Right atrium auricular region (tissue), 2 donors: ENCODE measurements at regions not wholly inside any gene's neighbourhood (a gene's known extent, or its start where the extent isn't known, plus 50 kb on each side); places are given as distances from the start of the nearest gene placed in this dataset.

Source experiments
- DNase-seq: peaks from one replicate; pipeline ENCODE4 v3.0.0-alpha.2; 2019; ENCODE audit warnings: low spot score
- H3K27ac ChIP-seq, 2 donors: fragments of 200-600 bp; sonication (generic); 1 replicate in 1 of 2; 2 replicates in 1 of 2; pipeline ENCODE4 v1.5.1; 2016 to 2019
- H3K27me3 ChIP-seq, 2 donors: fragments of 200-600 bp; sonication (generic); one replicate each; pipeline versions ENCODE4 v1.5.1 to v1.6.0; 2017 to 2019
- H3K36me3 ChIP-seq: fragments of 200-600 bp; sonication (generic); one replicate; pipeline ENCODE4 v1.5.1; 2016
- H3K4me1 ChIP-seq, 2 donors: fragments of 200-600 bp; sonication (generic); one replicate each; pipeline versions ENCODE4 v1.5.1 to v1.6.0; 2017 to 2019
- H3K4me3 ChIP-seq, 2 donors: fragments of 200-600 bp; sonication (generic); 1 replicate in 1 of 2; 2 replicates in 1 of 2; pipeline ENCODE4 v1.5.1; 2017 to 2019; ENCODE audit warnings: mild to moderate bottlenecking in 1 of 2, moderate library complexity in 1 of 2
- H3K9me3 ChIP-seq, 2 donors: fragments of 200-600 bp; sonication (generic); one replicate each; pipeline ENCODE4 v1.5.1; 2019
- CTCF ChIP-seq, 2 donors: fragments of 200-600 bp; sonication (generic); IDR thresholded peaks; one replicate each; pipeline ENCODE4 v1.5.1; 2019; ENCODE audit warnings: antibody characterized with exemption in 2 of 2

GRCh38 chr12:75809746-75810145, 221.8 kb downstream of the PHLDA1 start:
- no peak for DNase-seq
- no peak for TF ChIP-seq CTCF (IDR thresholded peaks at IDR 0.05)
- H3K9me3 ChIP-seq, result no peaks in the 10 kb centered on the region

DNA sequence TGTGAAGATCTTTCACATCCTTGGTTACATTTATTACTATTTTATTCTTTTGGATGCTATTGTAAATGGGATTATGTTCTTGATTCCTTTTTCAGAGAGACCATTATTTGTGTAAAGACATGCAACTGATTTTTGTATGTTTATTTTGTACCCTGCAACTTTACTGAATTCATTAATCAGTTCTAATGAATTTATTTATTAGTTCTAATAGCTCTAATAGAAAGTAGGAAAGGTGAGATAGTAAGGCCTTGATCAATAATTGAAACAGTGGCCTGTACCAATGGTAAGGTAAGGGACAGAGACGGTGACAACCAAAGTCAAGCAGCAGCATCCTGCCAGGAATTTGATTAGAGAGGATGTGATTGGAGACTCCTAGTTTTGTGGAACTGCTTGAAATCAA, 224.1 kb downstream of the PHLDA1 start:
- H3K4me3 ChIP-seq, result no peak overlapping the region
- H3K27ac ChIP-seq, result no peak overlapping the region
- no peaks in the 10 kb centered on the region for H3K27me3 ChIP-seq
- no peaks in the 10 kb centered on the region for H3K36me3 ChIP-seq
- no peak for DNase-seq
- TF ChIP-seq CTCF (IDR thresholded peaks at IDR 0.05), result no peak
- H3K9me3 ChIP-seq, result no peaks in the 10 kb centered on the region
- H3K4me1 ChIP-seq, result no peaks in the 10 kb centered on the region

More at GRCh38 chr12:75809746-75810145, 221.8 kb downstream of the PHLDA1 start:
- Histone ChIP-seq H3K36me3 (no peaks in the 10 kb centered on the region), H3K27ac (no peak overlapping the region), H3K4me1 (peaks cover 0 to 1% of the 10 kb centered on the region in 2 donors), H3K4me3 (no peak overlapping the region), H3K27me3 (no peaks in the 10 kb centered on the region)

DNA sequence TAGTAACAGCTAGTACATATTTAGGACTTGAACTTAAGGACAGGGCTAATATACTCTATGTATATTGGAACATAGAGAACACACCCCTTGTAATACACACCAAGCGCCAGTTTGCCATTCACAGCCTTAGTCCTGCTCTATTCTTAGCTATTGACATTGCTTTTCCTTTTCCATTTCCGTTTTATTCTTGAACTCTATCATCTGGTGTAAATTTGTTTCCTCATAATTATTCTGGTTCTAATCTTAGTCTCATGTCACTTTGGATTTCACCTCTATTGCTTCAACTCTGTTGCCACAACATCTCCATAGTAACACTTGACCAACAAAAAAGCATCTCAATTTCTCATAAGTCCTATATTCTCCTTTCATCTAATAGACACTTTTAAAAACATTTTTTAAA, 225.7 kb downstream of the PHLDA1 start:
- H3K27me3 ChIP-seq, result no peaks in the 10 kb centered on the region
- H3K4me3 ChIP-seq, result no peak overlapping the region
- no peaks in the 10 kb centered on the region for H3K9me3 ChIP-seq
- no peaks in the 10 kb centered on the region for H3K36me3 ChIP-seq
- no peak for DNase-seq
- H3K27ac ChIP-seq, result no peak overlapping the region
- no peak for TF ChIP-seq CTCF (IDR thresholded peaks at IDR 0.05)
- no peaks in the 10 kb centered on the region for H3K4me1 ChIP-seq

DNA sequence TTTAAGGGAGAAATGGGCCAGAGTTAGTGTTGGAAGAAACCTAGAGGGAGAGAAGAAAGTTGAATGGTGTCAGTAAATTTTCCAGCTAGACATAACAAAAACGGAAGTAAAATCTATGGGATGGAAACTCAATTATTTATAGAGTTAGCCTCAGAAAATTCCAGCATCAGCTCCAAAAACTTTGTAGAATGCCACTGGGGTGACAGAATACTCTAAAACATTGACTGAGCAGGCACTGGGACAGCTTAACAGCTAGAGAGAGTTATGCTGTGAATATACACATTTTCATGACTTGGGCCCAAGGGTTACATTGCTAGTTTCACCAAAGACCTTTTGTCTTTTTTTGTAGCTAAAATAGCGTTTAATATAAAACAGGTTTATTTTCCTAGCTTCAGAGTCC, 226.3 kb downstream of the PHLDA1 start:
- no peak for TF ChIP-seq CTCF (IDR thresholded peaks at IDR 0.05)
- no peak for DNase-seq
- H3K27me3 ChIP-seq, result no peaks in the 10 kb centered on the region
- H3K9me3 ChIP-seq, result no peaks in the 10 kb centered on the region
- H3K4me1 ChIP-seq, result no peaks in the 10 kb centered on the region
- no peak overlapping the region for H3K4me3 ChIP-seq
- H3K36me3 ChIP-seq, result no peaks in the 10 kb centered on the region
- H3K27ac ChIP-seq, result no peak overlapping the region

DNA sequence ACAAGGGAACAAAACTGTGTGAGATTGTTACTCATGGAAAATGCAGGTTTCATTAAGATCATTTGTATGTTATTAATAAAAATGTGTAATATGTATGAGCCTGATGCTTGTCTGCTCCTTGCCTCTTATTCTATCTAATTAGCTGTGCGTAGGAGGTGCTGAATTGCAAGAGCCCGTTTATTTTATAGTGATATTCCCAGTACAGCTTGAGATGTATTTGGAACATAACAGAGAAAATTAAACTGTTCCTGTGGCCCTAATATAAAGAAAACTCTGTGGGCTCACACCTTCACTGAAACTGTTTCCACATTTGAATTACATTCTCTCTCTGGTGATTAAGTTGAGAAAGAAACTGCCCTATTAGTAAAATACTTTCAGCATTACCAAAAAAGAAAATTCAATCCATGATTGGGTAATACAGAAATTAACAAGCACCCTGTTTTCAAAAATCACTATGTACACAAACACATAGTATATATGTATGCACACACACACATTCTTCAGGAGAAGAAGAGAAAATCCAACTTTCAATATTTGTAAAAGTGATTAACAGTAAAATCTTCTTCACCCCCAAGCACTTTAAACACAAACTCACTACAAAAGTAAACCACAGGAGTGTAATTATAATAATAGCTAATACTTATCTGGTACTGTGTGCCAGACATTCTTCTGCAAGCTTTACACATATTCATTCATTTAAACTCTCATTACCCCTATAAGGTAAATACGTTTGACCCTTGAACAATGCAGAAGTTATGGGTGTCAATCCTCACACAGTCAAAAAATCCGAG, 233.2 kb downstream of the PHLDA1 start:
- DNase-seq, result no peak
- no peaks in the 10 kb centered on the region for H3K27me3 ChIP-seq
- no peaks in the 10 kb centered on the region for H3K4me1 ChIP-seq
- TF ChIP-seq CTCF (IDR thresholded peaks at IDR 0.05), result no peak
- H3K36me3 ChIP-seq, result no peaks in the 10 kb centered on the region
- H3K27ac ChIP-seq, result no peak overlapping the region
- H3K4me3 ChIP-seq, result no peak overlapping the region
- no peaks in the 10 kb centered on the region for H3K9me3 ChIP-seq

GRCh38 chr12:75795125-75795524, 236.5 kb downstream of the PHLDA1 start:
- H3K4me3 ChIP-seq, result no peak overlapping the region
- no peak for TF ChIP-seq CTCF (IDR thresholded peaks at IDR 0.05)
- H3K36me3 ChIP-seq, result no peaks in the 10 kb centered on the region
- H3K4me1 ChIP-seq, result no peaks in the 10 kb centered on the region
- peaks cover 0 to 5% of the 10 kb centered on the region in 2 donors for H3K9me3 ChIP-seq
- no peaks in the 10 kb centered on the region for H3K27me3 ChIP-seq
- no peak overlapping the region for H3K27ac ChIP-seq
- no peak for DNase-seq
